SK-MEL-5 (cell line): ENCODE measurements at regions not wholly inside any gene's neighbourhood (a gene's known extent, or its start where the extent isn't known, plus 50 kb on each side); places are given as distances from the start of the nearest gene placed in this dataset.

Experiments used
- DNase-seq: peaks from one replicate; pipeline ENCODE4 v3.0.0-alpha.2; 2016; ENCODE audit warnings: low read depth, low spot score
- in situ Hi-C: cut with HindIII; loops from 2 replicates; pipeline ENCODE4 v1.10.0; 2016; ENCODE audit warnings: low sequenced_read_pairs, high pct_unique_total_duplicates, low pct_unique_long_range_greater_than_20kb

DNA sequence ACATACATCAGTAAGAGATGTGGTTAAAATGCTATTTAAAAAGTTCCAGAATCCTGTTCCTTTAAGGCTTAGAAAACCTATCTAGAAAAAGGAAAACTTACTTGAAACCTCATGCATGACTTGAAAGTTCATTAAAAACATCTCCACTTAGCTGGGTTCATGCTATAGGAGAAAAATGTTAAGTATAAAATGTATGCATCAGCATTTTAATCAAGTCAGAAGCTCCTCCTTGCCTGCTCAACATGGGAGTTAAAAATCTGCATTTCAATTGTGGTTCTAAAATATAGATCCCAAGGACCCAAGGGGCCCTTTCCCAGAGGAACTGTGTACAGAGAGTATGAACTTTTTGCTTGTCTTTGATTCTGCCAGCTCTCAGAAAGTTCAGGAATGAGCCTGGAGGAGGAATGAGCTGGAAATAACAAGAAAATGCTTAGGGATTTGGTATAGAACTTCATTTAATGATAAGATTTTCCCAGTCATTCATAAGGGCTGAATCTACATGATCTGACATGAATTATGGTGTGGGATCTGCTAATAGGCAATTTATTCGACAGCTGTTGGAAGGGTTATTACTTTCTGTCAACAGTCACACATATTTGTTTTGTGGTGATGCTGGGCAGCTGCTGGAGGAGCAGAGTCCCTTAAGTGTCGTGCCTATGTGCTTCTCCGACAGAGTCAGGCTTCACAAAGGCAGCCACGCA, 85.6 kb upstream of the MTPN start:
- in situ Hi-C loops = no loop called here
- no peak for DNase-seq

DNA sequence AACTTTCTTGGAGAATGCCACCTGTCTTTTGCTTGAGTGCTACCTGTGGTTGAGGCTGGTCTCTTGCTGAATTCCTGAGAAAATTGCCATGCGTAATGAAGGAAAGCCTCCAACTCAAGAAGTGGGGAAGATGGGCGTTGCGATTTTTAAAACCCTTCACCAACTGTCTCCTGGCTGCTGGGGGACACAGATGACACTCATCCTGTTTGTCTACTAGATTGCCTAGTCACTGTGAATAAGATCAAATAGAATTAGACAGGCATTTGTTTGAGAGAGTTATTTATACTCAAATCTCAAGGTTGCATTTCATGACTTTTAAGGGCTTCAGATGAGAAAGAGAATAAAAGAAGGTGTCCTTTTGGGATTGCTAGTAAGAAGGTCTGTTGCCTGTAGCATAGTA, 84.3 kb upstream of the MTPN start:
- no peak for DNase-seq
- in situ Hi-C loops = no loop called here

DNA sequence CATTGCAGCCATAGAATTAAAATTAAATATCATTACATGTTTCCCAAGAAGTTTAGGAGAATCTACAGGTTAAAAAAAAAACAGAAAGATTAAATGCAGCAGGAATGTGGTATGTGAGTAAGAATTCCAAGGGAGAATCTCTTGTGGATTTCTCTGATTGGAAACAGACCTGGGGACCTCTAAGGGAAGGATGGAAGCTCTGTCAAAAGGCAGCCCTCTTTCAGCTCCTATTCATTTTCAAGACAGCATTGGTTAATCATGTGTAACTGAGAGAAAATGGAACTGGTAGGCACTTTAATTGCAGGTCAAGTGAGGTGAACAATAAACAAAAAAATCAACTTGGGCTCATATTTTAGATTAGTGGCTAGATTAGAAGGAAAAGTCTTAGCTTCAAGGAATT, 81.4 kb upstream of the MTPN start:
- no peak for DNase-seq
- in situ Hi-C loops = no loop called here

DNA sequence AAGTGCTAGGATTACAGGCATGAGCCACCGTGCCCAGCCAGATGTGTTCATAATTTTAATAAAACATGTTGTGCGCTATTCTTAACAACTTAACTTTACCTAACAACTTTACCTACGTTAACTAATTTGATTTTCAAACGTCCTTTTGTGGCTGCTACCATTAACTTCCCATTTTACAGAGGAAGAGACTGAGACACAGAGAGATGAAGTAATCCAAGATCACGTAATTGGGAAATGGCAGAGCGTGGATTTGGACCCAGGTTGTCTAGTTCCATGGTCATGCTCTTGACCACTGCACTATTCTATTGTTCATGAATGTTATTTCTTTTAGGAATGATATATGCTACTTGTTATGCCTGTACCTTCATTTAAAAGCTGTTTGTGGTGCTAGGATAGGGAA, 80.3 kb upstream of the MTPN start:
- DNase-seq = no peak
- in situ Hi-C loops = no loop called here

DNA sequence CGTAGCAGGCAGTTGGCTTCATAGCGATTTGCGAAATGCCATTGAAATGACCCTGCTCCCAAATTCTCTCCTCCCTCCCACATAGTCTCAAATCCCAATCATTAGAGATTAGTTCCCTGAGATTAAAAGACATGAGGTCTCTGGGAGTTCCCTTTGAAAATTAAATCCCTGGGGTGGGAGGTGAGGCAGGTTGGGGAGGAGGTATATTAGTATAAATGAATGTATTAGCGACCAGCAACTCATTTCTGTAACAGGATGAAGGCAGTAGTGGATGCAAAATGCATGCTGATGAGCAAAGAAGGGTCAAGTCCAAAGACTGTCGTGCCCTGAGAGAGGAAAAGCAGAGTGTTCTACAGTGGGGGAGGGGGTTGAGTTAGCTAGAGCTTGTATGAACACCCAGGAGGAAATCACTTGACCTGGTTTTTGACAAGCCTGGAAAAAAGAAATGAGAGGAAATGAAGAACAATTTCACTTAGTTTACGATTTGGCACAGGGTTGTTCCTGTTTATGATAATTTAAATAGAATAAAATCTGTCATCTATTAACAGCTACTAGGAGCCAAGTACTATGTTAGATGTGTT, 79.6 kb upstream of the MTPN start:
- no peak for DNase-seq
- in situ Hi-C loops = no loop called here

DNA sequence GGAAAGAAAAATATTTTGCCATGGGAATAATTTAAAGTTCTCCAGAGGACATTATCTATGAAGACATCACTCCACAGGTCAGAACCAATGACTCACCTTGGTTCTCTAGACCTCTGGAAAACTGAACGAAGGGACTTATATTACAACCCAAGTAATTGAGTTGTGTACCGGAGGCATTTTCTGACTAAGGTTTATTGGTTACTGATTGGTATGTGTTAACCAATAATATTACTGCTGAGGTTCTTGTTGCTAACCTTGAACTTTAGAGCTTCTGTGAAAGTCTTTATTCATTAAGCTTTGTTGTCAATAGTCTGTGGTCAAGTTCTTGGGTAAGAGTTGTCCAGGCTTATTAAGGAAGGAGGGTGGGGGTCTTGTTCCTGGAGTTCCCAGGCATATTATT, 78.1 kb upstream of the MTPN start:
- in situ Hi-C loops = no loop called here
- no peak for DNase-seq

DNA sequence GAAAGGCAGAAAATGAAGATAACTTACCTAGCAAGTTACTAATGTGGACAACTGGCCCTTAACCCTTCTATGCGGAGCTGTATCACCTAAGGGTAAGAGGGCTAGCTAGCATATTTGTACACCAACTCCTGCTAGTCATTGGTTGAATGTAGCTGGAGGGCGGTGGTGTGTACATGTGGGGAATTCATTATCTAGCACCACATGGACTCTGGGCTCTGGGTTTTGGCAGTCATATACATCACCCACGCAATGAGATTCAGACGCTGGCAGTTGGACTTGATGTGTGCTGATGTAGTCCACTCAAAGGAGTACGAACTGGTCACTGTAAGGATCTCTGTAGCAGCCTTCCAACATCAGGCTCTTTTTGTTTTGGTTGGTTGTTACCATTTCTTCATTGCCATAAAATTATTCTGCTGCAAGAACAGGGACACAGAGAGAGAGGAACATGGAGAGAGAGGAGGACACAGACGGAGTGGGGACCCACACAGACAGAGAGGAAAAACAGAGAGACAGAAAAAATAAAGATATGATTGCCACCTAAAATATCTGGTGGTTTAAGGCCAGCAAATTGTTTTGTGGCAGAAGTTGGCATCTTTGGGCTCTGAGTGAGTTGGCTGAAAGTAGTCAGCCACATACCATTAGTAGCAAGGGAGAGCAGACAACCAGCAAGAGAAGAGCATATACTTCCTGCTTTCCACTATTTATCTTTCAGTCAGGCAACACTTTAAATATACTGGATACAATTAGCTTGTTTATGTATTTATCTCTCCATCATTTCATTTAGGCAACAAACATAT, 76.7 kb upstream of the MTPN start:
- DNase-seq = no peak
- in situ Hi-C loops = no loop called here

DNA sequence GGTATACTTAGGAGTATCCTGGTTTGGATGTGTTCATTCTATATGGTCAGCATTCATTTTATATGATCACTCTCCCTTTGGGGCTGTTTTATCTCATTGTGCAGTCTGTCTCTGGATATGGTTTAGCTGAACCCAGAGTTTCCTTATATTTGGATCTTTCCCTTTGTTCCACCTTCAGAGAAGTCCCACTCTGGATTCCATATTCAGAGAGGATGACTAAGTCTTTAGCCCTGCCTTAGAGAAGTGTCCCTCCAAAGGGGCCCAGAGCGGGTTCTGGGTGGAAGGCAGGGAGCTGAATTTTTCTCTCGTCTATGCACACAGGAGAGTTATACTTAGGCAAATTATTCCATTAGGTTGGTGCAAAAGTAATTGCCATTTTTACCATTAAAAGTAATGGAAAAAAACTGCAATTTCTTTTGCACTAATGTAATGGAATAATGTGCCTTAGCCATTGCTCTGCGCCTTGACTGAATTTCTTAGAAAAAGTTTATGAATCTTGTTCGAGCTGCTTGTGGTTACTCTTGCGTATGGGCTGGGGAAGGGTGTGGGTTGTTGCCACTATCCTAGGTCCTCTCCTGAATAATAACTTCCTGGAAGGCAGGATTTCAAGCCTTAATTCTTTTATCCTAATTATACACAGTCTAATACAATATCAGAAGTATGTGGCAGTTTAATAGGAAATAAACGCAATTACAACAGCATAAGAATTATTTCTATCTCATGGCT, 74.2 kb upstream of the MTPN start:
- no peak for DNase-seq
- in situ Hi-C loops = no loop called here

DNA sequence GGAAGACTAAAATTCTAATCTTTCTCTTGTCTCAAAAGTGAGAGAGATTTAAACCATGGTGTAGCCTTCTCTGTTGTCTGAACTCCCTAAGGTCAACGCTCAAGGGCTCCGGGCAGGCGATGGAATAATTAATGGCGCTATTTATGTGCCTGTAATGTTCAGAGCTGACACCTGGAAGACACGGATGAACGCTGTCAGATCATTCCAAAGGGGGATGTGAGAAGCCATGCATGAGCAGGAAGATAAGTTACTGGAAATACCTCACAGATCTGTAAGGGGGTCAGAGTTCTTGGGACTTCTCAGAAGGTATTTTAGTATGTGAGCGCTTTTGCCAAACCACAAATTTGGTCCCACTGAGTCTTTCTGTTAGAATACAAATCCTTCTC, 73.3 kb upstream of the MTPN start:
- DNase-seq = no peak
- in situ Hi-C loops = no loop called here

DNA sequence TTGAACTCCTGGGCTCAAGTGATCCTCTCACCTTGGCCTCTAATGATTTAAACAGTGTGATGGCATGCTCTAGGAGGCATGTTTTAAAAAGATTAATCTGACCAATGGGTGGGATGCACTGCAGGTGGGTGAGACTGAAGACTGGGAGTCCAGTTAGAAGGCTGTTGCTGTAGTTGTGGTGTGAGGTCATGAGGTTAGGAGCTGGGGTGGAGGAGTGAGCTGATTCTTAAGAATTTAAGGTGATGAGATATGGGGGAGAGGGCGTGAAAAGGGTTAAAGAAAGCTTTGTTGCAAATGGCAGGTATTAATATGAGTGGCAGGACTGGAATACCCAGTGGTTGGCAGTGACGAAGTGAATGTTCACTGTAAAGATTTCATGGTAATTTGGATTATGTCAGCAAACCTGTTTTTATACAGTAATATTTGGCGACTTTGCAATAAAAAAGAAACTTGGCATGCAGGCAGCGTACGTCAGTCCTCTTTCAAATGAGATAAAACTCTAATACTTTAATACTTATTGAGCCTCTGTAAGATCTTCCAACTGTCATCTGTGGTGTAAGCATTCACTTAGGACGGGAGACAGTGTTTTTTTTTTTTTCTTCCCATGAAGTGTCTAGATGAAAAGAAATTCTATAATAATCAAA, 72.8 kb upstream of the MTPN start:
- no peak for DNase-seq
- in situ Hi-C loops = no loop called here

DNA sequence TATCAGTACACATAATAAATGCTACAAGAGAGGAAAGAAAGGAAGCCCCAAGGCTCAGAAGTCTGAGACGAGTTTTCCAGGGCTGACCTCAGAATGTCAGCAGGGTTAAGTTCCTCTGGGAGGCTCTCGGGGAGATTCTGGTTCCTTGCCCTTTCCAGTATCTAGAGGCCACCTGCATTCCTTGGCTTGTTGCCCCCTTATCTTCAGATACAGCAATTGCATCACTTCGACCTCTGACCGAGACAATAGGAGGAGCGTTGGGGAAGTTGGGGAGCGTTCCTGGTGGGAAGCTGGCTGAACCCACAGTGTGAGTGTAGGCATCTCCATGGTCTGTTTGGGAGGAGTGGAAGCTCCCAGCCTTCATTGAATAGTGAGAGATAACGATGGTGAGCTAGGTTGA, 72.0 kb upstream of the MTPN start:
- DNase-seq = no peak
- in situ Hi-C loops = no loop called here

DNA sequence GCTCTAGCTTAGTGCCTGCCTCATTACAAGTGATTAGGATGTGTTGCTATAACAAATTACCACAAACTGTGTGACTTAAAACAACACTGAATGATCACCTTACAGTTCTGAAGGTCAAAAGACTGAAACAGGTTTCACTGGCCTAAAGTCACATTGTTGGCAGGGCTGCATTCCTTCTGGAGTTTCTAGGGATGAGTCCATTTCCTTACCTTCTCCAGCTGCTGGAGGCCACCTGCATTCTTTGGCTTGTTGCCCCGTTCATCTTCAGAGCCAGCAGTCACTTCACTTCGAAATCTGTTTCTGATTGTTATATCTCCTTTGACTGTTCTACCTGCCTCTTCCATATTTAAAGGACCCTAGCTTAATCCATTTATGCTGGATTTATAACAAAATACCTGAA, 69.4 kb upstream of the MTPN start:
- no peak for DNase-seq
- in situ Hi-C loops = no loop called here

DNA sequence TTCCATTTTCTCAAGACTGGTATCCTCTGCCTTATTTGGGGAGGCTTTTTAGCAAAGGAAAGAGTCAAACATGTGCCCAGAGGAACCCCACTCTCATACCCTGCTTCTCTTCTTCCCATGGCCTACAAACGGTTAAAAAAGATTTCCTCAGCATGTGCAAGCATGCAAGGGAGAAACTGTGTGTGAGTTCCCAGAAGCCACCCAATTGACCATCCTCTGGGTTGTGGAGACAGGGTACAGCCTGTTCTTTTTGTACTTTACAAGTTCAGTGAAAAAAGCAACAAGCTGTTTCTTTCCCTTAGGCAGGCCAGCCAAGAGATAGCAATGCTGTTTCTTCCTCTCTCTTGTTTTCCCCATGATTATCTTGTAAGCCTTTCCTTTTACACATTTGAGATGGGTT, 68.8 kb upstream of the MTPN start:
- no peak for DNase-seq
- in situ Hi-C loops = no loop called here

DNA sequence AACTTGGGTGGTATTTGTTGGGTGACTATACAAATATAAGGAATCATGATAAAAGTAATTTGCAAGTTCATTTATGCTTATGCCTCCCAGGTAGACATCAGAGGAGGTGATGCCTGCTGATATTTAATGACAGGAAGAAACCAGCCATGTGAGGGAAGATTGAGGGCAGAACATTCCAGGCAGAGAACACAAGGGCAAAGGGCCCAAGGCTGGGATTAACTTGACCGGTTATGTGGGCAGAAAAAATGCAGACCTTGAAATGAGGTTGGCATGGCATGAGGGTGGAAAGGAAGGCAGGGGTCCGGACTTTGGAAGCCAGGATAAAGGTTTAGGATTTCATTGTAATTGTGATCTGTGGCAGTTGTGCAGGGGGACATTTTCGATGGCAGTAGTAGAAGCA, 68.0 kb upstream of the MTPN start:
- DNase-seq = no peak
- in situ Hi-C loops = no loop called here

DNA sequence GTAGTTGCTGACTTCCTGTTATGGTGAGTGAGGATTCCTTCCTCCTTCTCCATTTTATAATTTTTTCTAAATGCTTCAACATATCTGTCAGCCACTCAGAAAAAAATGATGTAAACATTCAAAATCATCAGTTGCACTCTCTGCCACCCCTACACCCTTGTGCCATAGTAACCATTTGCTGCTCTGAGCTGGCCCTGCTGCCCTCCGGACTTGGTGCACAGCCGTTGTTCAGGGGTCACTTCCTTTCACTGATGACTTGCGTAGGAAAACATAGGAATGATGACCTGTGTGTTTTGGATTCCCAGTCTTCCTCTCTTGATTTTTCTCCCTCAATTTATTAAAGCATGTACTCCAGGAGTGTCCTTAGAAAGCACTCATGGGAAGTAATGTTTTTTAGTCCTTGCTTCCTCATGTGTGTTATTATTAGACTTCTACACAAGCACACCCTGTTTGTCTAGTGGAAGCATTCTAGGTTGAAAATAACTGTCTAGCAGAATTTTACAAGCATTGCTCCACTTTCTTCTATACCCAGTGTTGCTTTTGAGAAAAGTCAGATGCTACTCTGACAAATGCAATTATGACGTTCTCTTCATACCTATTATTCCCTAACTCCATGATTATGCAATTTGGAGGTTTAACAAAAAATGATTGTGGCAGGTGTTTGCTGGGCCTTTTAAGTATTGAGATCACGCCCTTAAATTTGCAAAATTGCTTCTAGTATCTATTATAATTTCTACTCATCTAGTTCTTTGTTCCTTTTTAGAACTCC, 62.6 kb upstream of the MTPN start:
- in situ Hi-C loops = no loop called here
- no peak for DNase-seq

DNA sequence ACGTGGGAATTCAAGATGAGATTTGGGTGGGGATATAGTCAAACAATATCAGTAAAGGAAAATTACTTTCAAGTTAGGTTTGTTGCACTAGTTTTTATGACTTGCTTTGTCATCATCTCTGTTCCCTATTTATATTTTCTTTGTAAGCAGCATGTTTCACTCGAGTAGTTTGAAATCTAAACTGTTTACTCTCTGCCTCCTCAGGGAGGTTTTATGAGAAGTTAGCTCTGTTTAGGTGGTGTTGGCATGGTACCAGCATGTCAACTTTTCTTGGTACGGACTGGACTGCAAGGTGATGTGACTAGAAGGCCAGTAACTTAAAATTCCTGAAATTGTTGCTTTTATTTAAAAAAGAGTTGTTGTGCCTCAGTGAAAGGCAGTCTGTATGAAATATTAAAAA, 59.2 kb upstream of the MTPN start:
- DNase-seq = no peak
- in situ Hi-C loops = no loop called here

DNA sequence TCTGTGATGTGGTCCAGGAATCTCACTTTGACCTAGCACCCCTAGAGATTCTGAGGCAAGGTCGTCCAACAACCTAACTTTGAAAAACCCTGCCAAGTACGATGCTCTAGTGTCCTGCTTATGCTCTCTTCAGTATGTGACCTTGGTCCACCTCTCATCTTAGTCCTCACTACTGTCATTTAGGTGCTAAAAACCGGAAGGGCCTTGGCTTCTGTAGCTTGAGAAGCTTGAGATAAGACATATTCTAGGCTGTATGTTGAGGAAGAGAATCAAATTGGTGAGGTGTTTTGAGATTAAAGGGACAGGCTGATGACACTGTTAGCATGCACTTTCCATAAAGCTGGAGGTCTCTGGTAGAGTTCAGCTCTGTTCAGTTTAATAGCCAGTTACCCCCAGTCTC, 57.0 kb upstream of the MTPN start:
- in situ Hi-C loops = no loop called here
- DNase-seq = no peak
